GM20000 (cell line): ENCODE measurements at regions not wholly inside any gene's neighbourhood (a gene's known extent, or its start where the extent isn't known, plus 50 kb on each side); places are given as distances from the start of the nearest gene placed in this dataset.

Experiments
- DNase-seq: peaks from one replicate; pipeline ENCODE4 v3.0.0; 2012; ENCODE audit warnings: low spot score
- CTCF ChIP-seq: IDR thresholded peaks from 2 replicates; pipeline ENCODE4 v1.5.1; 2012; ENCODE audit warnings: mild to moderate bottlenecking, control low read depth; ENCODE audit errors: extremely low read depth, missing control alignments

DNA sequence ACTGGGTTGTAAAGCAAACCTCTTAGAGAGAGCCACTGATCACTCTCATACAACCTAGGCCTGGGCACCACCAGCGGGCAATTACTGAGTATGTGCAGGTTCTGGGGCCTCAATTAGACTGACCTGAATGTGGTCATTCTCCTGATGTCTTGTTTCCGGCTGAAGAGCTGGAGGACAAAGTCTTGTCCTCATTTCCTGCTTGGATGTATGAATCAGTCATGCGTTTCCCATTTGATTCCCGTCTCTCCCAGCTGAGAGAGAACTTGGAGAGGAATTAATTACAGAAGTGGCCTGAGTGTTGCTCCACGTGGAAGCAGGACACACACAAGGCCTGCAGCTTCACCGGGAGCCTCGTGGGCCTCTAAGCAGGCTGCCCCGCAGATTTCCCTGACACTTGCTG, 799.3 kb upstream of the ARGLU1 start:
- no peak for DNase-seq
- TF ChIP-seq CTCF: no peak

DNA sequence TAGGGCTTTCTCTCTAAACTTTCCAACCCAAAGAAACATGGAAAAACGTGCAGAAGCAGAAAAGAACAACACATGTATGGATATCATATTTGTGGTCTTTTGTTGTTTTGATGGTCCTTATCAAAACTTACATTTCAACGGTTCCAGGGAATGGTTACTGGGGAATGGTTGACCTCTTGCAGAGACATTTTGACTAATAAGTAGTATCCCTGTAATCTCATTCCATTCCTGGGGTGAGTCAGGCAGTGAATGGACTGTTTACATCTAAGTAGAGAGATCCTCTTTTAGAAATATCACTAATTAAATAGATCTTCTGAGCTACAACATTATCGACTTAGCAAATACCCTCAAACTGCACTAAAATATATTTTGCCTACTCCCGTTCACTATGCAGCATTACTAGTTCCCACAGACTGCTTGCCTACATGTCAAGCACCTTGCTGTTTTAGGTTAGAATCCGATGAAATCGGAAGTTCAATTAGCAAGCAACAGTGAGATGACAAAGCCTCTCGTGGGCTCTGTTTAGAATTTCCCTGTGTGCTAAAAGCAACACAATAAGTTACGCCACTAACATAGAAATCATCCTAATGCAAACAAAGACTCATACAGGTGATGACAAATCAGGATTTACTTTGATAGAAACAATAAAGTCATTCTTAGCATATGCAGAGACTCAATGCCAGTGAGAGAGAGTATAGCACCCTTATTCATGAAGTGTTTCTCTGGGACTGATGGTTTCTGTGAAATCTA, 797.7 kb upstream of the ARGLU1 start:
- no peak for TF ChIP-seq CTCF
- no peak for DNase-seq

GRCh38 chr13:107364658-107365057, 796.7 kb upstream of the ARGLU1 start:
- TF ChIP-seq CTCF: no peak
- no peak for DNase-seq

- no peak for DNase-seq
- TF ChIP-seq CTCF: no peak
Observed at GRCh38 chr13:107361666-107362065, 793.7 kb upstream of the ARGLU1 start.

- no peak for DNase-seq
- TF ChIP-seq CTCF: no peak
Observed at GRCh38 chr13:107360010-107360409, 792.1 kb upstream of the ARGLU1 start.

DNA sequence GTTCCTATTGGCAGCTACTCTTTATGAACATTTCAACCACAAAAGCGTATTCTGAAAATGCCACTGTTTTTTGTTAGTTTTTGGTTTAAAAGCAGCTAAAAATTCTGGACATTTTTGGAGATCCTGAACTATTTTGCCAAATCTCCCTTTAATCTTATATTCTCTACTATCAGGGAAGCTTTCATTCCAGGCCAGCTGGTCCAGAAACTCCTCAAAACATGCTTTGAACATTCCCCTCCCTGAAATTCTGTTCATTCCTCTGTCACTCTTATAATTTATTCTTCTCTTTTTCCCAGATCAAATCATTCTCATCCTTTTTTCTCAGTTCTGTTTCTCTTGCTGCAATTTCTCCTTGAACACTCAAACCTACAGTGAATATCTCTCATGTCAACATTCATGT, 790.9 kb upstream of the ARGLU1 start:
- DNase-seq: no peak
- no peak for TF ChIP-seq CTCF

- no peak for TF ChIP-seq CTCF
- DNase-seq: no peak
Observed at GRCh38 chr13:107351305-107351704, 783.4 kb upstream of the ARGLU1 start.
